ENCODE measurements at regions not wholly inside any gene's neighbourhood (a gene's known extent, or its start where the extent isn't known, plus 50 kb on each side); places are given as distances from the start of the nearest gene placed in this dataset.

DNA sequence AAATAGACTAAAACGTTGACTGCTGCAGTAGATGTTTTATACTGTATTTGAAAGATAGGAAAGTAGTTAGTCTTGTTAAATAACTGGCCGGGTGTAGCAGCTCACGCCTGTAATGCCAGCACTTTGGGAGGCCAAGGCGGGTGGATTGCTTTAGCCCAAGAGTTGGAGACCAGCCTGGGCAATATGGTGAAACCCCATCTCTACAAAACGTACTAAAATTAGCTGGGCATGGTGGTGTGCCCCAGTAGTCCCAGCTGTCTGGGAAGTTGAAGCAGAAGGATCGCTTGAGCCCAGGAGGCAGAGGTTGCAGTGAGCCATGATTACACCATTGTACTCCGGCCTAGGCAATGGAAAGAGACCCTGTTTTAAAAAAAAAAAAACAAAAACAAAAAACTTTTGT, 60.5 kb upstream of the ULK4 start:
- Histone ChIP-seq H3K9ac (no peak overlapping the region), H3K4me1 (peaks cover 61% of the 10 kb centered on the region), H3K4me2 (no peak overlapping the region), H3K36me3 (no peaks in the 10 kb centered on the region), H3K9me3 (ENCODE audit: low read depth) (no peaks in the 10 kb centered on the region), H3K27me3 (no peaks in the 10 kb centered on the region), H3F3A (ENCODE audit: low read depth) (peaks cover 36% of the 10 kb centered on the region), H3K27ac (no peak overlapping the region), H3K4me3 (no peak overlapping the region), H2AFZ (replicated peaks) (no peak overlapping the region), H3K79me2 (ENCODE audit: low read depth) (peaks cover 87% of the 10 kb centered on the region), H4K20me1 (ENCODE audit: low read depth) (no peaks in the 10 kb centered on the region)
- Mint-ChIP-seq H3K9me3 (no peaks in the 10 kb centered on the region), H3K4me3 (no peak overlapping the region), H3K27me3 (ENCODE audit: insufficient read depth, low read depth) (no peaks in the 10 kb centered on the region), H3K36me3 (peaks cover 7% of the 10 kb centered on the region), H3K4me1 (peaks cover 63% of the 10 kb centered on the region), H3K27ac (no peak overlapping the region)
- TF ChIP-seq, protein P1, sequence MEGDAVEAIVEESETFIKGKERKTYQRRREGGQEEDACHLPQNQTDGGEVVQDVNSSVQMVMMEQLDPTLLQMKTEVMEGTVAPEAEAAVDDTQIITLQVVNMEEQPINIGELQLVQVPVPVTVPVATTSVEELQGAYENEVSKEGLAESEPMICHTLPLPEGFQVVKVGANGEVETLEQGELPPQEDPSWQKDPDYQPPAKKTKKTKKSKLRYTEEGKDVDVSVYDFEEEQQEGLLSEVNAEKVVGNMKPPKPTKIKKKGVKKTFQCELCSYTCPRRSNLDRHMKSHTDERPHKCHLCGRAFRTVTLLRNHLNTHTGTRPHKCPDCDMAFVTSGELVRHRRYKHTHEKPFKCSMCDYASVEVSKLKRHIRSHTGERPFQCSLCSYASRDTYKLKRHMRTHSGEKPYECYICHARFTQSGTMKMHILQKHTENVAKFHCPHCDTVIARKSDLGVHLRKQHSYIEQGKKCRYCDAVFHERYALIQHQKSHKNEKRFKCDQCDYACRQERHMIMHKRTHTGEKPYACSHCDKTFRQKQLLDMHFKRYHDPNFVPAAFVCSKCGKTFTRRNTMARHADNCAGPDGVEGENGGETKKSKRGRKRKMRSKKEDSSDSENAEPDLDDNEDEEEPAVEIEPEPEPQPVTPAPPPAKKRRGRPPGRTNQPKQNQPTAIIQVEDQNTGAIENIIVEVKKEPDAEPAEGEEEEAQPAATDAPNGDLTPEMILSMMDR (IDR thresholded peaks at IDR 0.05), result no peak
- no peak for TF ChIP-seq EZH2phosphoT487 (IDR thresholded peaks at IDR 0.05)
- no peak for TF ChIP-seq EZH2 (IDR thresholded peaks at IDR 0.05)
- DNase-seq (ENCODE audit: low spot score), result no peak

DNA sequence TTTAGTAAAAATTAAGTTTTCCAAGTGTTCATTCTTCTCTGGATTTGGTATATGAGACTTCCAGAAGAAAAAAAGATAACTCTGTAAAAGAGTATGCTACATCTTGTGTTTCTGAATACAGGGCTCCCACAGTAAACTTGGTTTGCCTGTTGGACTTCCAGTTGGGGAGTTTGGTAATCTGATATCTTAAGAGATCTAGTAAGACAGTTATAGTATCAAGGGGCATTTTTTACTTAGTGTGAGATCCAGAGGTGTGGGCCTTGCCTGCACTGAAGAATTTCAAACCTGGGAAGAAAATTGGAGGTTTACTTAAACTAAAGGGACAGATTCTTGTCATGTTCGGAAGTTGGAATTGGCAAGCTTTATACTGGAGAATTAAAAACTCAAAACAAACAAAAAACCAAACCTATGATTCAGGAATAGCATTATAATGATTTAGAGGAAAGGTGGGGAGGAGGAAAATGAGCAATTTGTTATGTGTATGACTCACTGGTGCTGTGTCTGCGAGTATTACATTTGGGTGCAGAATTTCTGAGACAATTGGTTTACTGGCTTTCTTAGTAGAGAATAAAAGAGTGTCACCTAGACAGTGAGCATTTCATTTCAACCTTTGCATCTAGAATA, 58.9 kb upstream of the ULK4 start:
- DNase-seq (ENCODE audit: low spot score), result no peak
- no peak overlapping the region for H3K4me2 ChIP-seq
- H3K79me2 ChIP-seq (ENCODE audit: low read depth), result peaks cover 88% of the 10 kb centered on the region
- peak overlapping the region; percentile 3 for H3K27ac Mint-ChIP-seq
- TF ChIP-seq EZH2phosphoT487 (IDR thresholded peaks at IDR 0.05) (no peak), EZH2 (IDR thresholded peaks at IDR 0.05) (no peak)
- TF ChIP-seq, protein P1 (IDR thresholded peaks at IDR 0.05), result no peak
- no peak overlapping the region for H3K4me3 ChIP-seq
- H3K4me1 Mint-ChIP-seq, result peaks cover 62% of the 10 kb centered on the region
- peaks cover 10% of the 10 kb centered on the region for H4K20me1 ChIP-seq (ENCODE audit: low read depth)
- H3F3A ChIP-seq (ENCODE audit: low read depth), result peaks cover 25% of the 10 kb centered on the region
- H3K9me3 Mint-ChIP-seq, result no peaks in the 10 kb centered on the region
- H3K9me3 ChIP-seq (ENCODE audit: low read depth), result no peaks in the 10 kb centered on the region
- H3K27me3 ChIP-seq, result no peaks in the 10 kb centered on the region
- no peak overlapping the region for H3K27ac ChIP-seq
- H3K27me3 Mint-ChIP-seq (ENCODE audit: insufficient read depth, low read depth), result no peaks in the 10 kb centered on the region
- H3K36me3 ChIP-seq, result no peaks in the 10 kb centered on the region
- H3K4me1 ChIP-seq, result peaks cover 50% of the 10 kb centered on the region
- H3K9ac ChIP-seq, result no peak overlapping the region
- H3K4me3 Mint-ChIP-seq, result no peak overlapping the region
- no peak overlapping the region for H2AFZ ChIP-seq (replicated peaks)
- peaks cover 11% of the 10 kb centered on the region for H3K36me3 Mint-ChIP-seq

DNA sequence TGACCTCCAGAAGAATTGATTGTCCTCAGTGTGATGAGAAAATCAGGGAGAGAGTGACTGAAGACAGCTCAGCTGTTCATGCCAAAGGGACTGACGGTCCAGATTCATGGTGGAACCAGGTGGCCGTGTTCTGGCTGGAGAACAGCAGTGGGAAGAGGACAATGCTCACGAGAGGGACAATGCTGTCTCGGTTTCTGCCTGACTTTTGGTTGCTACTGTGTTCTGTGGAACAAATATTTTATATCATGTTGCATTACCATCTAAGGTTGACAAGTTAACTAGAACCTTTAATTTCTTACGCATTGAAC, 58.0 kb upstream of the ULK4 start:
- no peak overlapping the region for H3K9ac ChIP-seq

More for the DNA sequence above, 58.0 kb upstream of the ULK4 start:
- Mint-ChIP-seq H3K27ac (no peak overlapping the region), H3K27me3 (ENCODE audit: insufficient read depth, low read depth) (peaks cover 4% of the 10 kb centered on the region), H3K9me3 (no peaks in the 10 kb centered on the region), H3K36me3 (peaks cover 11% of the 10 kb centered on the region), H3K4me1 (peaks cover 61% of the 10 kb centered on the region), H3K4me3 (no peak overlapping the region)
- TF ChIP-seq EZH2phosphoT487 (IDR thresholded peaks at IDR 0.05) (no peak), EZH2 (IDR thresholded peaks at IDR 0.05) (no peak)
- TF ChIP-seq, protein P1 (IDR thresholded peaks at IDR 0.05), result no peak
- Histone ChIP-seq H3F3A (ENCODE audit: low read depth) (peaks cover 23% of the 10 kb centered on the region), H4K20me1 (ENCODE audit: low read depth) (peaks cover 19% of the 10 kb centered on the region), H3K79me2 (ENCODE audit: low read depth) (peaks cover 97% of the 10 kb centered on the region), H3K4me1 (peaks cover 51% of the 10 kb centered on the region), H3K36me3 (no peaks in the 10 kb centered on the region), H3K27me3 (no peaks in the 10 kb centered on the region), H3K4me2 (no peak overlapping the region), H3K27ac (no peak overlapping the region), H3K4me3 (no peak overlapping the region), H3K9me3 (ENCODE audit: low read depth) (no peaks in the 10 kb centered on the region), H2AFZ (replicated peaks) (no peak overlapping the region)
- no peak for DNase-seq (ENCODE audit: low spot score)
